Kidney capillary endothelial cell (primary cell): ENCODE measurements at regions not wholly inside any gene's neighbourhood (a gene's known extent, or its start where the extent isn't known, plus 50 kb on each side); places are given as distances from the start of the nearest gene placed in this dataset.

ENCODE experiments used
- DNase-seq: peaks from one replicate; pipeline ENCODE4 v3.0.0-alpha.2; 2018; ENCODE audit warnings: low spot score

DNA sequence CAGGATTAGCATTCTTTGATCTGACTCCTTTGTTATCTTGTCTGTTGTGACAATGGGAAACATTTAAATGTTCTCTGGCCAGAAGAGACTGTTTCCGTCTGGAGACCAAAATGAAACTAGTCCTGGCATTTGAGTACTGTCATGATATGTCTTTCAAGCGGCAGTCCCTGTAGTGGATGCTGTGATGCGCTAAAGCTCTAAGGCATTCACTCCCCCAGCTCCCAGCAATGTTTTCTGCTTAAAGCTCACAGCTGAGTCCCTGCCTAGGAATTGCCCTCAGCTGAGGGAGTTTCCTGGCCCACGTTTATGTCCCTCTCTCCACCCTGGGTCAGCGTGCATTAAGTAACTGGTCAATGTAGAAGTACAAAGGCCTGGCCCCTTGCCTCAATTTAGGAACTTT lies 109.4 kb downstream of the UCHL5 start:
- no peak for DNase-seq

DNA sequence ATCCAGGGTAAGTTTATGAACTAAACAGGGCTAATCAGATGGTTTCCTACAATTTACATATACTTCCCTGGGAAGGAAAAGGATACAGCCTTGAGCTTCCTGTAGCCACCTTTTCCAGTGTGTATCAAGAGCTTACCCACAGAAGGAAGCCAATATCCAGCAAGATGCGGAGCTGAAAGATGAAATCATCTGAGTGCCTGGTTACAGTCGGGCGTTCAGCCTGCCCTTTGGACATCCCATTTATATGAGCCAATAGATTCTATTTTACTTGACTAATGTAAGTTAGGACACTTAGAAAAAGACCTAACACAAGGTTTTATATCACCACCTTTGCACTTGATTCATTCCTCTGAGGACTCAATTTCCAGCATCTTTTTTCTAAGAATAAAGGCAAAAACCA lies 108.2 kb downstream of the UCHL5 start:
- no peak for DNase-seq

DNA sequence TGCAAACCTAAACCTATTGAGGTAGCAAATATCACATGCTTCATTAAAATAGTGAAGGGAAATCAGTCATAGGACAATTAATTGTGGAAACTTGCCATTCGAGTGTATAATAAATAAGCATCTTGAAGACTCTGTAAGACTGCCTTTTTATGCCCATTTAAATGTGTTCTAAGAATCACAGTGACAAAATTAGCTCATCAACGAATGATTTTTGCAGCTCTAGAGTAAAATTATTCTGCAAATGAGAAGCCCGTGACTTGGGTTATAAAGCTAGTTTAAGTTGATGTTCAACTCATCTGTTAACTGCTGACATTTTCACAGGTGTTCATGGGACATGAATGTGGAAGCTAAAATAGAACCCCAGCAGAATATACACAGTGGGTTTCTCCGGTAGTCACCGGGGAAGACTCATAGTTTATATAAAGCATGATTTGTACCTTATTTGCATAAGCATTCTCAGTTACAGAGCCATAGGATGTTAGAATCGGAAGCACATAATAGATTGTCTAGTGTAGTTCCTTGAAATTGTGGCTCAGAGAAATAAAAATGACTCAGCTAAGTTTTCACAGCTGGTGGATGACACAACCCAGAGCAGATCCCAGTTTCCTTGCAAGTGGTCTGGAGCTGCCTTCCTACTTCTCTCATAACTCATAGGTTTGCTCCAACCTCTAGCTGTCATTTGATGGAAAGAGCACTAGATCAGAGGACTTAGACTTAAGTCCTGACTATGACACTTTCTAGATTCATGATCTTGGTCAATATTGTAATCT lies 107.3 kb downstream of the UCHL5 start:
- DNase-seq, result peak; percentile 90

DNA sequence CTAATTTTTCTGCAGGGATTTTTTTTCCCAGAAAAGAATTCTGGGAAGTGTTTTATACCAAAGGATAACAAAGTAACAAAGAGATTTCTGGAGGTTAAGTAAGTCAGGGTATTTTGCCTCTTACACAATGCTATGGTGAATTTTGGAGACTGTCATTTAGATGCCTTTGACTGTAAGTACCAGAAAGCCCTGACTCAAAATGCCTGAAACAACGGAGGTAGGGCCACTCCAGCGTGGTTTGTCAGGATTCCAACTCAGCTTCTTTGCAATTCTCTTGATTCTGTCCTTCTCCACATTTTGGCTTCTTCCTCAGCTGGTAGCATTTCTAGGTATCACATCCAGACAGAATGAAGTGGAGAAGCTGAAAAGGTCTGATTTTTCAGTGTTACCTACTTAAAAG lies 106.5 kb downstream of the UCHL5 start:
- no peak for DNase-seq

DNA sequence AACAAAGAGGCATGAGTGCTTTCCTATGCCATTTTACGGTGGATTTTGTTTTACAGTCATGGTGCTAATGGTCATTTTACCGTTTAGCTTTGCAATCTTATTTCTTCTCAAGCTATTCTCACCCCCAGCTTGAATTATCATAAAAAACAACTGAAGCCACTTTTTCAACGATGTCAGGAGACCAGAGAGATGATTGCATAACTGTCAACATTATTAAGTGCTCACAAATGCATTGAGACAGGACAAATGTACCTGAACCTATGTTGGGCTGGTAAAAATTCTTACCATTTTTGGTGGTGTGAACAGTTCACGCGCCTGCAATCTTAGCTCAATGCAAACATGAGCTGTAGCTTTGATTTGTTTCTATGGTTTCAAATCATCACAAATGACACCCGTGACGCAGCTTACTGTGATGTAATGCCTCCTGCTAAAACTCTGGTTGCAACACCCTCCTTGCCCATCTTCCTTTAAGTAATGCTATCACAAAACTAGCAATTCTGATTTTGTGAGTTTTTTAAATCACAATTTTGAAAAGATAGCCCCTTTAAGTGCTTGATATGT lies 104.4 kb downstream of the UCHL5 start:
- no peak for DNase-seq

DNA sequence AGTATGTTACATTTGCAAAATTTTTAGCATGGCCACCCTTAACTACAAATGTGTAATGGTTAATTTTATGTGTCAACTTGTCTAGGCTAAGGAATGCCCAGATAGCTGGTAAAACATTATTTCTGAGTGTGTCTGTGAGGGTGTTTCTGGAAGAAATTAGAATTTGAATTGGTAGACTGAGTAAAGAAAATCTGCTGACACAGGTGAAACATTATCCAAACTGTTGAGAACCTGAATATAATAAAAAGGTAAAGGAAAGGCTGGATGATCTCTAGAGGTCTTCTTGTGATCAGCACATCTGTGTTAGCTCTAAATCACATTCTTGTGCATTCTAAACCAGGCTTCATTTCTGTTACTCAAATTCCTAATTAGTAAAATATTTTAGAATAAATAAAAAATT lies 100.8 kb downstream of the UCHL5 start:
- no peak for DNase-seq

GRCh38 chr1:192958871-192959270 lies 100.3 kb downstream of the UCHL5 start:
- no peak for DNase-seq

- no peak for DNase-seq
These were observed 99.4 kb downstream of the UCHL5 start for GRCh38 chr1:192959657-192960186.
